ENCODE measurements at regions not wholly inside any gene's neighbourhood (a gene's known extent, or its start where the extent isn't known, plus 50 kb on each side); places are given as distances from the start of the nearest gene placed in this dataset.

DNA sequence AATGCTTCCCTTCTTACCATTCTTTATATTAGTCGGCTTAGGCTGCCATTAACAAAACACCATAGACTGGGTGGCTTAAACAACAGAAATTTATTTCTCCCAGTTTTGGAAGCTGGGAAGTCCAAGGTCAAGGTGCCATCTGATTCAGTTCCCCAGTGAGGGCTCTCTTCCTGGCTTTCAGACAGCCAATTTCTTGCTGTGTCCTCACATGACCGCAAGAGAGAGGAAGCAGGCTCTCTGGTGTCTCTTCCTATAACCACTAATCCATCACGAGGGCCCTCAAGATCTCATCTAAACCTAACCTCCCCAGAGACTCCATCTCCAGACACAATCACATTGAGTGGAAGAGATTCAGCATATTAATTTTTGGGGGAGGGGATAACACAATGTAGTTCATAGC is 193.0 kb upstream of the SGK1 start:
- TF ChIP-seq POLR2A (IDR thresholded peaks at IDR 0.05), result no peak
- TF ChIP-seq, protein P1, sequence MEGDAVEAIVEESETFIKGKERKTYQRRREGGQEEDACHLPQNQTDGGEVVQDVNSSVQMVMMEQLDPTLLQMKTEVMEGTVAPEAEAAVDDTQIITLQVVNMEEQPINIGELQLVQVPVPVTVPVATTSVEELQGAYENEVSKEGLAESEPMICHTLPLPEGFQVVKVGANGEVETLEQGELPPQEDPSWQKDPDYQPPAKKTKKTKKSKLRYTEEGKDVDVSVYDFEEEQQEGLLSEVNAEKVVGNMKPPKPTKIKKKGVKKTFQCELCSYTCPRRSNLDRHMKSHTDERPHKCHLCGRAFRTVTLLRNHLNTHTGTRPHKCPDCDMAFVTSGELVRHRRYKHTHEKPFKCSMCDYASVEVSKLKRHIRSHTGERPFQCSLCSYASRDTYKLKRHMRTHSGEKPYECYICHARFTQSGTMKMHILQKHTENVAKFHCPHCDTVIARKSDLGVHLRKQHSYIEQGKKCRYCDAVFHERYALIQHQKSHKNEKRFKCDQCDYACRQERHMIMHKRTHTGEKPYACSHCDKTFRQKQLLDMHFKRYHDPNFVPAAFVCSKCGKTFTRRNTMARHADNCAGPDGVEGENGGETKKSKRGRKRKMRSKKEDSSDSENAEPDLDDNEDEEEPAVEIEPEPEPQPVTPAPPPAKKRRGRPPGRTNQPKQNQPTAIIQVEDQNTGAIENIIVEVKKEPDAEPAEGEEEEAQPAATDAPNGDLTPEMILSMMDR (IDR thresholded peaks at IDR 0.05), result no peak

Data from prostate gland (tissue), 2 donors.